ENCODE measurements at regions not wholly inside any gene's neighbourhood (a gene's known extent, or its start where the extent isn't known, plus 50 kb on each side); places are given as distances from the start of the nearest gene placed in this dataset.

DNA sequence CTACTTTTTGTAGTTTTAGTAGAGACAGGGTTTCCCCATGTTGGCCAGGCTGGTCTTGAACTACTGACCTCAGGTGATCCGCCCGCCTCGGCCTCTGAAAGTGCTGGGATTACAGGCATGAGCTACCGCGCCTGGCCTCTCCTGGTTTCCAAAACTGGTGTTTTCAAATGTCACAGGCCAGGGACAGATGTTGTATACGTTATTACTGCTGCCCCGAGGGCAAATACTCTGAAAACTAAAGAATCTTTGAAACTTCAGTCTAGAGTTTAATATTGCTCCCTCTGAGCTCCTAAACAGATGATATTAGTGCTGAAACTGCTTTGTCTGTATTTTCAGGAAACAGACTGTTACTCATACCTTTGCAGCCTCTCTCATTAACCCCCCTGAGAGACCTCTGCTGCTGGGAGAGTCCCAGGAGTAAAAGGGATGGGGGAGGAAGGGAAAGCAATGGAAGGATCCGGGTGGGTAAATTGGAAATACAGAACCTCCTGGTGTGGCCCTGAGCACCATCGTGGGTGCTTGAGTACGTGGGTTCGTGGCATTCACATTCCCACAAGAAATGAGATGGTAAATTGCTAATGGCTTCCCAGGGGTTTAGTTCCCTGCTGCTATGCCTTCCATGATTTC is 96.3 kb upstream of the IGF1R start (continued):
- TF ChIP-seq NFIC (IDR thresholded peaks at IDR 0.05): no peak

DNA sequence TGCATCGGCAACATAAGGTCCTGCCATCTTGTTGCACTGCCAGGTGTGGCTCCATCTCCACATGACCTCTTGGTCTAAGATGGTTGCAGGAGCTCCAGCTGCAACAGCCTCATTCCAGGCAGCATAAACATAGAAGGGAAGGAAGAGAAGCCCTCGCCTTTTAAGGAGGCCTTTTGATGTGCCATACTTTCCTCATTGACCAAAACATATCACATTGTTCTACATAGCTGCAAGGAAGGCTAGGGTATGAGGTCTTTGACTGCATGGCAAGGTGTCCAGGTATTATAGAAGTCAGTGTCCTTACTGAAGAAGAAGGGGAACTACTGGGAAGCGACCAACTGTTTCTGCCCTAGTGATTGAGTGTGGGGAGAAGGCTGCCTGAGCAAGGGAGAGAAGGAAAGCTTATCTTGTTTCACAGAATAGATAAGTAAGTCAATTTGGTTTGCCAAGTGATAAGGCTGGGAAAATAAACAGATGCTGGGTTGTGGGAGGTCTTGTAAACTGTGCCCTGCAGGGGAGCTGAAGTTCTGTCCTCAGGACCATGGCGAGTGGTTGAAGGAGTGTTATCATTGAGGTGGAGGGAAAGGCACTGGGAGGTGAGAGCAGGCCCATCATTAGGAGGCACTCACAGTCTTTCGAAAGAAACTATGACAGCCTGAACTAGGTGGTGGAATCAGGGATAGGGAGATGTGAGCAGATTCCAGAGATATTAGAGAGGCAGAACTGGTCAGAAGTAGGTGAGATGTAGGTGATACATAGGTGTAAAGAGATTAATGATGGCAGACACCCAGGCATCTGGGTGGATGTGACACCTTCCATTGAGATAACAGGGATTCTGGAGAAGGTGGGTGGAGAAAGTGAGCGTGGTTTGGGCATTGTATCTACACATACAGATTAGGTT is 93.8 kb upstream of the IGF1R start:
- ATAC-seq (no peak), FAIRE-seq (no peak), DNase-seq (ENCODE audit: extremely low read depth in 1 of 4, low spot score in 3 of 4) (no peak)
- intact Hi-C loops (cut with micrococcal nuclease) (no loop called here), in situ Hi-C loops (cut with MboI) (no loop called here)
- no peak for TF ChIP-seq GTF2E2 (tag; IDR thresholded peaks at IDR 0.05)
- no peak for TF ChIP-seq TCF7 (IDR thresholded peaks at IDR 0.05; ENCODE audit: borderline replicate concordance)
- no peak for TF ChIP-seq CBX8 (IDR thresholded peaks at IDR 0.05; ENCODE audit: borderline replicate concordance, extremely low read depth, low read depth, low read length, poor library complexity, severe bottlenecking)
- TF ChIP-seq ATF1 (CRISPR knock-in tag; IDR thresholded peaks at IDR 0.05): no peak
- TF ChIP-seq ATF1 (tag; IDR thresholded peaks at IDR 0.05): no peak
- no peak for TF ChIP-seq SMARCA4 (IDR thresholded peaks at IDR 0.05)
- TF ChIP-seq NFATC3 (IDR thresholded peaks at IDR 0.05): no peak
- no peak for TF ChIP-seq MBD2 (IDR thresholded peaks at IDR 0.05; ENCODE audit: borderline replicate concordance, low read depth)
- TF ChIP-seq SRF (CRISPR knock-in tag; IDR thresholded peaks at IDR 0.05): no peak
- TF ChIP-seq, protein P1, sequence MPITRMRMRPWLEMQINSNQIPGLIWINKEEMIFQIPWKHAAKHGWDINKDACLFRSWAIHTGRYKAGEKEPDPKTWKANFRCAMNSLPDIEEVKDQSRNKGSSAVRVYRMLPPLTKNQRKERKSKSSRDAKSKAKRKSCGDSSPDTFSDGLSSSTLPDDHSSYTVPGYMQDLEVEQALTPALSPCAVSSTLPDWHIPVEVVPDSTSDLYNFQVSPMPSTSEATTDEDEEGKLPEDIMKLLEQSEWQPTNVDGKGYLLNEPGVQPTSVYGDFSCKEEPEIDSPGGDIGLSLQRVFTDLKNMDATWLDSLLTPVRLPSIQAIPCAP (CRISPR knock-in tag; IDR thresholded peaks at IDR 0.05; ENCODE audit: borderline replicate concordance): no peak
- TF ChIP-seq ZNF133 (CRISPR knock-in tag; IDR thresholded peaks at IDR 0.05): no peak
- no peak for TF ChIP-seq TAF7 (tag; IDR thresholded peaks at IDR 0.05)
- TF ChIP-seq ZNF224 (CRISPR knock-in tag; IDR thresholded peaks at IDR 0.05): no peak
- Histone ChIP-seq H3K79me2 (ENCODE audit: control insufficient read depth, insufficient read depth, low read length) (no peaks in the 10 kb centered on the region), H3K4me2 (ENCODE audit: insufficient read depth, low read length) (no peak overlapping the region), H3K9me1 (ENCODE audit: control insufficient read depth, insufficient read depth, low read length) (no peaks in the 10 kb centered on the region), H3K9me3 (replicated peaks; ENCODE audit: control insufficient read depth, insufficient read depth, low read depth, low read length) (no peaks in the 10 kb centered on the region), H3K4me3 (no peak overlapping the region), H3K36me3 (ENCODE audit: control insufficient read depth, insufficient read depth, low read length) (no peaks in the 10 kb centered on the region), H3K27me3 (ENCODE audit: control insufficient read depth in 2 of 2, insufficient read depth in 2 of 2, low read length in 2 of 2) (no peaks in the 10 kb centered on the region), H3K4me1 (replicated peaks in 1 of 2; ENCODE audit: control insufficient read depth in 2 of 2, insufficient read depth in 2 of 2, low read length in 2 of 2) (no peaks in the 10 kb centered on the region), H4K20me1 (replicated peaks; ENCODE audit: control insufficient read depth, insufficient read depth, low read length) (no peaks in the 10 kb centered on the region), H3K27ac (ENCODE audit: extremely low read depth, low read depth, low read length) (no peak overlapping the region), H2AFZ (ENCODE audit: low read depth, low read length) (no peak overlapping the region), H3K9ac (ENCODE audit: insufficient read depth in 1 of 2, low read depth in 2 of 2, low read length in 2 of 2) (no peak overlapping the region)
- POLR2A ChIA-PET: no interaction called here
- CTCF ChIA-PET (ENCODE audit: low intra/inter-chr PET ratio): no interaction called here
- 0% methylated on average over 6 of the region's 6 CpGs for WGBS (ENCODE audit: insufficient coverage, low coverage, missing lambda C conversion rate)
- BruUV-seq (replicated peaks): no TSS peak
